Tibial nerve (tissue), 4 donors: ENCODE measurements at regions not wholly inside any gene's neighbourhood (a gene's known extent, or its start where the extent isn't known, plus 50 kb on each side); places are given as distances from the start of the nearest gene placed in this dataset.

Experiments used
- DNase-seq, 2 donors: peaks; one replicate each; pipeline ENCODE4 v3.0.0-alpha.2; 2019; ENCODE audit warnings: low spot score in 2 of 2
- H3K27ac ChIP-seq, 4 donors: fragments of 200-600 bp; sonication (generic) in 3 of 4; one replicate each; pipeline ENCODE4 v1.5.1; 2017 to 2019; ENCODE audit warnings: mild to moderate bottlenecking in 1 of 4
- H3K27me3 ChIP-seq, 2 donors: fragments of 200-600 bp; sonication (generic) in 1 of 2; one replicate each; pipeline versions ENCODE4 v1.5.1 to v1.6.0; 2017 to 2019
- H3K36me3 ChIP-seq, 3 donors: fragments of 200-600 bp; sonication (generic); one replicate each; pipeline ENCODE4 v1.5.1; 2018 to 2019
- H3K4me1 ChIP-seq, 4 donors: fragments of 200-600 bp; sonication (generic) in 3 of 4; one replicate each; pipeline ENCODE4 v1.5.1; 2017 to 2019
- H3K4me3 ChIP-seq, 4 donors: fragments of 200-600 bp; sonication (generic) in 3 of 4; one replicate each; pipeline ENCODE4 v1.5.1; 2017 to 2019; ENCODE audit warnings: mild to moderate bottlenecking in 1 of 4, moderate library complexity in 1 of 4
- H3K9me3 ChIP-seq, 4 donors: fragments of 200-600 bp; sonication (generic) in 3 of 4; one replicate each; pipeline ENCODE4 v1.5.1; 2017 to 2019
- CTCF ChIP-seq, 5 experiments: fragments of 200-600 bp in 3 of 5; fragments of 450-650 bp in 2 of 5; sonication (generic) in 3 of 5; IDR thresholded peaks; one replicate each; pipeline ENCODE4 v1.5.1; 2016 to 2019; ENCODE audit warnings: antibody characterized with exemption in 5 of 5, mild to moderate bottlenecking in 3 of 5, moderate library complexity in 2 of 5
- EP300 ChIP-seq, 2 donors: sonication (generic); formaldehyde crosslinking; IDR thresholded peaks; one replicate each; pipeline ENCODE4 v1.6.1; 2017; ENCODE audit warnings: antibody characterized with exemption in 2 of 2, mild to moderate bottlenecking in 1 of 2
- POLR2A ChIP-seq, 2 donors: fragments of 450-650 bp; IDR thresholded peaks; one replicate each; pipeline ENCODE4 v1.6.1; 2017; ENCODE audit warnings: antibody characterized with exemption in 2 of 2, mild to moderate bottlenecking in 2 of 2, moderate library complexity in 2 of 2
- WGBS, 2 donors: methylation state at CpG; one replicate each; pipeline ENCODE4 v1.1.5; 2018; 5-methylcytosine and 5-hydroxymethylcytosine counted together

- H3K4me1 ChIP-seq, result no peaks in the 10 kb centered on the region
- no peaks in the 10 kb centered on the region for H3K36me3 ChIP-seq
- no peak for TF ChIP-seq CTCF (IDR thresholded peaks at IDR 0.05)
- TF ChIP-seq EP300 (IDR thresholded peaks at IDR 0.05), result no peak
- no peak for TF ChIP-seq POLR2A (IDR thresholded peaks at IDR 0.05)
- DNase-seq, result no peak
- no peak overlapping the region for H3K4me3 ChIP-seq
- H3K27me3 ChIP-seq, result no peaks in the 10 kb centered on the region
- WGBS, 2 donors, result 91 to 92% methylated on average over 4 of the region's 4 CpGs
- H3K9me3 ChIP-seq, result no peaks in the 10 kb centered on the region
- H3K27ac ChIP-seq, result no peak overlapping the region
Measured at GRCh38 chr1:113276507-113276906, 113.8 kb upstream of the MAGI3 start.

GRCh38 chr1:113278371-113278770 is 111.9 kb upstream of the MAGI3 start:
- Histone ChIP-seq H3K4me3 (no peak overlapping the region), H3K4me1 (no peaks in the 10 kb centered on the region), H3K27me3 (no peaks in the 10 kb centered on the region), H3K36me3 (no peaks in the 10 kb centered on the region), H3K9me3 (no peaks in the 10 kb centered on the region), H3K27ac (no peak overlapping the region)
- DNase-seq, result no peak
- WGBS, 2 donors, result 25 to 26% methylated on average over 1 of the region's 1 CpG
- TF ChIP-seq EP300 (IDR thresholded peaks at IDR 0.05) (no peak), CTCF (IDR thresholded peaks at IDR 0.05) (no peak)

- Histone ChIP-seq H3K27ac (no peak overlapping the region), H3K4me1 (no peaks in the 10 kb centered on the region), H3K27me3 (no peaks in the 10 kb centered on the region), H3K36me3 (no peaks in the 10 kb centered on the region), H3K9me3 (no peaks in the 10 kb centered on the region), H3K4me3 (no peak overlapping the region)
- no peak for TF ChIP-seq CTCF (IDR thresholded peaks at IDR 0.05)
- WGBS, 2 donors, result 76 to 82% methylated on average over 5 of the region's 5 CpGs
- DNase-seq, result no peak
Measured at GRCh38 chr1:113278777-113279176, 111.5 kb upstream of the MAGI3 start.

GRCh38 chr1:113279776-113280391 is 110.4 kb upstream of the MAGI3 start:
- no peak for DNase-seq
- H3K27me3 ChIP-seq, result no peaks in the 10 kb centered on the region
- H3K9me3 ChIP-seq, result no peaks in the 10 kb centered on the region
- no peak overlapping the region for H3K4me3 ChIP-seq
- H3K27ac ChIP-seq, result no peak overlapping the region
- WGBS, 2 donors, result 88 to 95% methylated on average over 3 of the region's 3 CpGs
- H3K36me3 ChIP-seq, result no peaks in the 10 kb centered on the region
- TF ChIP-seq POLR2A (IDR thresholded peaks at IDR 0.05) (no peak), CTCF (IDR thresholded peaks at IDR 0.05) (no peak), EP300 (IDR thresholded peaks at IDR 0.05) (no peak)
- H3K4me1 ChIP-seq, result no peaks in the 10 kb centered on the region

GRCh38 chr1:113280581-113280980 is 109.7 kb upstream of the MAGI3 start:
- WGBS, 2 donors, result 79 to 87% methylated on average over 1 of the region's 1 CpG
- DNase-seq, result no peak
- Histone ChIP-seq H3K9me3 (no peaks in the 10 kb centered on the region), H3K36me3 (no peaks in the 10 kb centered on the region), H3K4me1 (no peaks in the 10 kb centered on the region), H3K27me3 (no peaks in the 10 kb centered on the region), H3K4me3 (no peak overlapping the region), H3K27ac (no peak overlapping the region)
- TF ChIP-seq POLR2A (IDR thresholded peaks at IDR 0.05) (no peak), EP300 (IDR thresholded peaks at IDR 0.05) (no peak), CTCF (IDR thresholded peaks at IDR 0.05) (no peak)
